ENCODE measurements at regions not wholly inside any gene's neighbourhood (a gene's known extent, or its start where the extent isn't known, plus 50 kb on each side); places are given as distances from the start of the nearest gene placed in this dataset.

GRCh38 chr2:195296490-195296889 is 360.5 kb upstream of the SLC39A10 start:
- TF ChIP-seq, protein P1, sequence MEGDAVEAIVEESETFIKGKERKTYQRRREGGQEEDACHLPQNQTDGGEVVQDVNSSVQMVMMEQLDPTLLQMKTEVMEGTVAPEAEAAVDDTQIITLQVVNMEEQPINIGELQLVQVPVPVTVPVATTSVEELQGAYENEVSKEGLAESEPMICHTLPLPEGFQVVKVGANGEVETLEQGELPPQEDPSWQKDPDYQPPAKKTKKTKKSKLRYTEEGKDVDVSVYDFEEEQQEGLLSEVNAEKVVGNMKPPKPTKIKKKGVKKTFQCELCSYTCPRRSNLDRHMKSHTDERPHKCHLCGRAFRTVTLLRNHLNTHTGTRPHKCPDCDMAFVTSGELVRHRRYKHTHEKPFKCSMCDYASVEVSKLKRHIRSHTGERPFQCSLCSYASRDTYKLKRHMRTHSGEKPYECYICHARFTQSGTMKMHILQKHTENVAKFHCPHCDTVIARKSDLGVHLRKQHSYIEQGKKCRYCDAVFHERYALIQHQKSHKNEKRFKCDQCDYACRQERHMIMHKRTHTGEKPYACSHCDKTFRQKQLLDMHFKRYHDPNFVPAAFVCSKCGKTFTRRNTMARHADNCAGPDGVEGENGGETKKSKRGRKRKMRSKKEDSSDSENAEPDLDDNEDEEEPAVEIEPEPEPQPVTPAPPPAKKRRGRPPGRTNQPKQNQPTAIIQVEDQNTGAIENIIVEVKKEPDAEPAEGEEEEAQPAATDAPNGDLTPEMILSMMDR (IDR thresholded peaks at IDR 0.05): no peak
- no peak for TF ChIP-seq POLR2A (IDR thresholded peaks at IDR 0.05)

All from suprapubic skin (tissue), 3 donors.